A673 (cell line): ENCODE measurements at regions not wholly inside any gene's neighbourhood (a gene's known extent, or its start where the extent isn't known, plus 50 kb on each side); places are given as distances from the start of the nearest gene placed in this dataset.

Source experiments
- EZH2 ChIP-seq: fragments of 200-600 bp; sonication (generic); IDR thresholded peaks from 2 replicates; pipeline ENCODE4 v1.6.1; 2017; ENCODE audit warnings: borderline replicate concordance, low read depth, mild to moderate bottlenecking, mixed read lengths, antibody characterized with exemption, low read length; ENCODE audit not compliant: poor library complexity, severe bottlenecking
- TF ChIP-seq, protein P1 (sequence below): fragments of 300-800, 200-600 bp; sonication (generic); conservative IDR thresholded peaks from 2 replicates; pipeline ENCODE4 v1.5.1; 2017; ENCODE audit warnings: low read depth, mild to moderate bottlenecking, antibody characterized with exemption, low read length, moderate library complexity, mixed read lengths

DNA sequence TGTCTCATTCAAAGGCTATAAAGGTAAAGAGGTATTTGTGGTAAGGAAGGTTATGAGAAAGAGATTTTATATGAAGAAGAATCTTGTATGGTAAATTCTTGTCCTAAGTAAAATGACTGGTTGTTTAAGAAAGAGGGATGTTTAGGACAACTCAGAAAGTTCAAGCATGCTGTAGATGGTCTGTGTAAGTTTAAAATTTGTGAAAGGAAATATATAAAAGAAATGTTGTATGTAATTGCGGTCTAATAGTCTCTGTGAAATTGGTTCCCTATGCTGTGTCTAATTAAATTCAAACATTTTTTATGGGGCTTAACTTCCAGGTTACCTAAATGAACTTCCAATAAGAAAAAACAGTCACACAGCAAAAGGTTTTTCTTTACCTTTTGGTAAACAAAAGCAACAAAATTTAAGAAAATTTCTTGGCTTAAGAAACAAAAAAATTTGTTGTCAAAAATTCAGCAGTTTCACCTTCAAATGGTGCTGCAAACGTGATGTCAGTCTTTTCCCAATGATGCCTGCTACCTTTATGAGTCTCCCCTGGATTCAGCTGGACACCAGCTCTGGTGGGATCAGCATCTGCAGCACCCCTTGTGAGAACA lies 83.0 kb upstream of the FCN1 start:
- TF ChIP-seq, protein P1, sequence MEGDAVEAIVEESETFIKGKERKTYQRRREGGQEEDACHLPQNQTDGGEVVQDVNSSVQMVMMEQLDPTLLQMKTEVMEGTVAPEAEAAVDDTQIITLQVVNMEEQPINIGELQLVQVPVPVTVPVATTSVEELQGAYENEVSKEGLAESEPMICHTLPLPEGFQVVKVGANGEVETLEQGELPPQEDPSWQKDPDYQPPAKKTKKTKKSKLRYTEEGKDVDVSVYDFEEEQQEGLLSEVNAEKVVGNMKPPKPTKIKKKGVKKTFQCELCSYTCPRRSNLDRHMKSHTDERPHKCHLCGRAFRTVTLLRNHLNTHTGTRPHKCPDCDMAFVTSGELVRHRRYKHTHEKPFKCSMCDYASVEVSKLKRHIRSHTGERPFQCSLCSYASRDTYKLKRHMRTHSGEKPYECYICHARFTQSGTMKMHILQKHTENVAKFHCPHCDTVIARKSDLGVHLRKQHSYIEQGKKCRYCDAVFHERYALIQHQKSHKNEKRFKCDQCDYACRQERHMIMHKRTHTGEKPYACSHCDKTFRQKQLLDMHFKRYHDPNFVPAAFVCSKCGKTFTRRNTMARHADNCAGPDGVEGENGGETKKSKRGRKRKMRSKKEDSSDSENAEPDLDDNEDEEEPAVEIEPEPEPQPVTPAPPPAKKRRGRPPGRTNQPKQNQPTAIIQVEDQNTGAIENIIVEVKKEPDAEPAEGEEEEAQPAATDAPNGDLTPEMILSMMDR, result no peak
- TF ChIP-seq EZH2, result no peak
